DOHH2 (cell line): ENCODE measurements at regions not wholly inside any gene's neighbourhood (a gene's known extent, or its start where the extent isn't known, plus 50 kb on each side); places are given as distances from the start of the nearest gene placed in this dataset.

Experiments
- H3F3A ChIP-seq: fragments of 200-600 bp; sonication (generic), shearing (Covaris generic); 2 replicates; pipeline ENCODE4 v1.6.0; 2016; ENCODE audit warnings: antibody characterized with exemption, mild to moderate bottlenecking; ENCODE audit not compliant: control insufficient read depth, insufficient read depth
- H3K27ac ChIP-seq: fragments of 200-600 bp; sonication (generic); 2 replicates; pipeline ENCODE4 v1.5.1; 2014; ENCODE audit warnings: low read depth, mild to moderate bottlenecking, low read length, moderate library complexity
- H3K27me3 ChIP-seq: fragments of 200-600 bp; sonication (generic); 2 replicates; pipeline ENCODE4 v1.6.1; 2014; ENCODE audit warnings: mild to moderate bottlenecking, low read length, mixed read lengths; ENCODE audit not compliant: control insufficient read depth
- H3K36me3 ChIP-seq: fragments of 200-600 bp; sonication (generic); 2 replicates; pipeline ENCODE4 v1.6.1; 2014; ENCODE audit warnings: mild to moderate bottlenecking, low read length, moderate library complexity, mixed read lengths; ENCODE audit not compliant: control insufficient read depth
- H3K4me1 ChIP-seq: fragments of 200-600 bp; sonication (generic); 2 replicates; pipeline ENCODE4 v1.6.1; 2014; ENCODE audit warnings: mild to moderate bottlenecking, low read length, mixed read lengths; ENCODE audit not compliant: control insufficient read depth
- H3K4me2 ChIP-seq: fragments of 200-600 bp; sonication (generic); 2 replicates; pipeline ENCODE4 v1.6.0; 2014; ENCODE audit warnings: mild to moderate bottlenecking, low read length, moderate library complexity
- H3K4me3 ChIP-seq: fragments of 200-600 bp; sonication (generic); 2 replicates; pipeline ENCODE4 v1.5.1; 2014; ENCODE audit warnings: mild to moderate bottlenecking, low read length, mixed read lengths
- H3K79me2 ChIP-seq: fragments of 200-600 bp; sonication (generic); 2 replicates; pipeline ENCODE4 v1.6.1; 2014; ENCODE audit warnings: mild to moderate bottlenecking, low read length, mixed read lengths; ENCODE audit not compliant: control insufficient read depth
- H3K9me2 ChIP-seq: fragments of 200-600 bp; sonication (generic); replicated peaks from 2 replicates; pipeline ENCODE4 v1.6.1; 2014; ENCODE audit warnings: mild to moderate bottlenecking, low read length, mixed read lengths; ENCODE audit not compliant: control insufficient read depth
- H3K9me3 ChIP-seq: fragments of 200-600 bp; sonication (generic); 2 replicates; pipeline ENCODE4 v1.6.1; 2014; ENCODE audit warnings: antibody characterized with exemption, low read length, mixed read lengths; ENCODE audit not compliant: control insufficient read depth, insufficient read depth
- H4K20me1 ChIP-seq: fragments of 200-600 bp; sonication (generic); 2 replicates; pipeline ENCODE4 v1.6.0; 2014; ENCODE audit warnings: low read depth, mild to moderate bottlenecking, antibody characterized with exemption, low read length, moderate library complexity; ENCODE audit not compliant: control insufficient read depth, insufficient read depth
- EZH2phosphoT487 ChIP-seq: fragments of 200-600 bp; sonication (generic); IDR thresholded peaks from 2 replicates; pipeline ENCODE4 v1.6.1; 2017; ENCODE audit warnings: borderline replicate concordance, mild to moderate bottlenecking, antibody characterized with exemption, low read length, moderate library complexity, mixed read lengths
- TF ChIP-seq, protein P1 (sequence below): fragments of 200-600 bp; sonication (generic); IDR thresholded peaks from one replicate; pipeline ENCODE4 v1.5.1; 2014; ENCODE audit warnings: antibody characterized with exemption, mild to moderate bottlenecking, low read depth, low read length; ENCODE audit not compliant: poor library complexity, severe bottlenecking

DNA sequence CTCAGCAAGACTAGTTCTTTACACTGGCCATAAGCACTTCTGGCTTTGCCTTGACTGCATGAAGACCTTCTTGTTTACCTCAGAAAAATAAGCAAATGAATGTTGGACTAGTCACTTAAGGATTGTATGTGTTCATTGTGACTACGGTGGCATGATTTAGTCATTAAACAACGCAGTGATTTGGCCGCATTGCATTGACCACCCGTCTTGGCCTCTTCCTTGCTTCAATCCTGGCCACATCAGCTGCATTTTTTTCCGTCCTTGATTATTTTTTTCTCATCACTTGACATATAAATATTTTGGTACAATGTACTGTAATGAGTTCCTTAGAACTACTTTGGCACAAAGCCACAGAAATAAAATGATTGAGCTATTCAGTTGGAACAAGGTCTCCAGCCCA, 656.2 kb downstream of the RAB28 start:
- no peaks in the 10 kb centered on the region for H3F3A ChIP-seq
- H3K27ac ChIP-seq = no peak overlapping the region
- no peak for TF ChIP-seq EZH2phosphoT487
- TF ChIP-seq, protein P1, sequence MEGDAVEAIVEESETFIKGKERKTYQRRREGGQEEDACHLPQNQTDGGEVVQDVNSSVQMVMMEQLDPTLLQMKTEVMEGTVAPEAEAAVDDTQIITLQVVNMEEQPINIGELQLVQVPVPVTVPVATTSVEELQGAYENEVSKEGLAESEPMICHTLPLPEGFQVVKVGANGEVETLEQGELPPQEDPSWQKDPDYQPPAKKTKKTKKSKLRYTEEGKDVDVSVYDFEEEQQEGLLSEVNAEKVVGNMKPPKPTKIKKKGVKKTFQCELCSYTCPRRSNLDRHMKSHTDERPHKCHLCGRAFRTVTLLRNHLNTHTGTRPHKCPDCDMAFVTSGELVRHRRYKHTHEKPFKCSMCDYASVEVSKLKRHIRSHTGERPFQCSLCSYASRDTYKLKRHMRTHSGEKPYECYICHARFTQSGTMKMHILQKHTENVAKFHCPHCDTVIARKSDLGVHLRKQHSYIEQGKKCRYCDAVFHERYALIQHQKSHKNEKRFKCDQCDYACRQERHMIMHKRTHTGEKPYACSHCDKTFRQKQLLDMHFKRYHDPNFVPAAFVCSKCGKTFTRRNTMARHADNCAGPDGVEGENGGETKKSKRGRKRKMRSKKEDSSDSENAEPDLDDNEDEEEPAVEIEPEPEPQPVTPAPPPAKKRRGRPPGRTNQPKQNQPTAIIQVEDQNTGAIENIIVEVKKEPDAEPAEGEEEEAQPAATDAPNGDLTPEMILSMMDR = no peak
- no peak overlapping the region for H3K4me3 ChIP-seq
- no peaks in the 10 kb centered on the region for H3K4me1 ChIP-seq
- no peaks in the 10 kb centered on the region for H3K27me3 ChIP-seq
- H3K4me2 ChIP-seq = no peak overlapping the region
- no peaks in the 10 kb centered on the region for H3K79me2 ChIP-seq
- H3K9me2 ChIP-seq = no peaks in the 10 kb centered on the region
- no peaks in the 10 kb centered on the region for H3K36me3 ChIP-seq
- no peaks in the 10 kb centered on the region for H3K9me3 ChIP-seq
- no peaks in the 10 kb centered on the region for H4K20me1 ChIP-seq

DNA sequence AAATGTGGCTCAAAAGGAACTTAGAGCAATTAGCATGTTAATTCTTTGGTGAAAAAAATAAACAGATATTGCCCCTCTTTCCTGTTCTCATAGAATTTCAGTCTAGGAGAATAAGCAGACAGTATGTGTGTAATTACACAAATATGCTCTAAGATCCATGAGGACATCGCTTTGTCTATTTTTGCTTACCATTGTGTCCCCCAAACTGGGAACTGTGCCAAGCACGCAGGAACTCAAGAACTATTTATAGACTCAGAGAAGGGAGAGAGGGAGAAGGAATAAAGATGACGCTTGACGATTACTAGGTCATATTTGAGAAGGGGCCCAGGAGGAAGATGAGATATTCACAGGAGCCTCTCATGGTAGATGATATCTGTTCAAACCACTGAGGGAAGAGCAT, 692.6 kb downstream of the RAB28 start:
- Histone ChIP-seq H3K36me3 (no peaks in the 10 kb centered on the region), H3F3A (no peaks in the 10 kb centered on the region), H3K9me2 (no peaks in the 10 kb centered on the region), H3K27me3 (no peaks in the 10 kb centered on the region), H3K4me2 (no peak overlapping the region), H3K27ac (no peak overlapping the region), H3K79me2 (no peaks in the 10 kb centered on the region), H4K20me1 (no peaks in the 10 kb centered on the region), H3K9me3 (no peaks in the 10 kb centered on the region; the same call in 1 of the 2 replicates), H3K4me3 (no peak overlapping the region), H3K4me1 (no peaks in the 10 kb centered on the region)
- TF ChIP-seq, protein P1 = no peak
- TF ChIP-seq EZH2phosphoT487 = no peak

DNA sequence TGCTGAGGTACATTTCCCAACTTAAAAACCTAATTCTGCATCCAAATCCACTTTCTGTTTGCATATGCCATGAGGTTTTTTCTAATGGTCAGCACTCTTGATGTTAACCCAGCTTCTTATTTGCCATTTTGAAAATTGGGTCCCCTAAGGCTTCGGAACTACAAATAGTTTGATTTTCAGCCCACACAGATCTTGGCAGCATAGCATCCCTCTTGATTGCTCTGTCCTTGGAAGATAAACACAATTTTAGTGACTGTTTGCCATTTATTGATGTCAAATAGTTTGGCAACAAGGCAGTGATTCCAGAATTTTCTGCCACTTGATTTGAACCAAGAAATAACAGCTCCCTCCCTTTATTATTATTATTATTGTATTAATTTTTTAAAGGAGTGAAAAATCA, 696.9 kb downstream of the RAB28 start:
- no peaks in the 10 kb centered on the region; the same call in 1 of the 2 replicates for H3K9me3 ChIP-seq
- H3K4me1 ChIP-seq = no peaks in the 10 kb centered on the region
- no peak overlapping the region for H3K4me2 ChIP-seq
- H3K9me2 ChIP-seq = no peaks in the 10 kb centered on the region
- no peak overlapping the region for H3K4me3 ChIP-seq
- H3K36me3 ChIP-seq = no peaks in the 10 kb centered on the region
- no peak overlapping the region for H3K27ac ChIP-seq
- H4K20me1 ChIP-seq = no peaks in the 10 kb centered on the region
- TF ChIP-seq, protein P1 = no peak
- TF ChIP-seq EZH2phosphoT487 = no peak
- H3K79me2 ChIP-seq = no peaks in the 10 kb centered on the region
- no peaks in the 10 kb centered on the region for H3K27me3 ChIP-seq
- H3F3A ChIP-seq = no peaks in the 10 kb centered on the region

DNA sequence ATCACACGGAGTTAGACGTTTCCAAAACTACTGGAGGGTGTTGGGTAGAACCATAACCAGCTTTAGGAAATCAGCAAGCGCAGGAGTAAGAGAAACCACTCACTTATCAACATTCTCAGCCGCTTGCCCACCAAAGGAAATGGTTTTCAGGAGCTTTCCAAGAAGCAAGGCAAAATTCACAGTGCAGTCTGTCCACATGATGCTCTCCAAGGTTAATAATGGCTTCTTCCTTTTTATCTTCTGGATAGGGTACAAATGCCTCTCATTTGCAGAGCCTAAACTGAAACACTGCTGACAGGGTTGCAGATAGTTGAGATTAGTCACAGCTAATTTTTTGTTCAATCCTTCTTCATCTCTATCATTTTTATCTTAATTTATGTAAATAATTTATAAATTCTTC, 705.4 kb downstream of the RAB28 start:
- Histone ChIP-seq H3K4me3 (no peak overlapping the region), H4K20me1 (no peaks in the 10 kb centered on the region), H3K9me2 (no peaks in the 10 kb centered on the region), H3K27me3 (no peaks in the 10 kb centered on the region), H3K79me2 (no peaks in the 10 kb centered on the region), H3K9me3 (no peaks in the 10 kb centered on the region), H3K36me3 (no peaks in the 10 kb centered on the region), H3K4me1 (no peaks in the 10 kb centered on the region), H3K4me2 (no peak overlapping the region), H3K27ac (no peak overlapping the region), H3F3A (no peaks in the 10 kb centered on the region)
- no peak for TF ChIP-seq EZH2phosphoT487
- TF ChIP-seq, protein P1 = no peak
